Spleen (tissue), 11 donors: ENCODE measurements at regions not wholly inside any gene's neighbourhood (a gene's known extent, or its start where the extent isn't known, plus 50 kb on each side); places are given as distances from the start of the nearest gene placed in this dataset.

ENCODE experiments used
- DNase-seq: peaks from one replicate; pipeline ENCODE4 v3.0.0-alpha.2; 2020
- H3K27ac ChIP-seq, 8 donors: fragments of 200-600 bp; sonication (generic) in 7 of 8; 1 replicate in 4 of 8; 2 replicates in 4 of 8; pipeline versions ENCODE4 v1.5.0 to v1.8.0; 2016 to 2021; ENCODE audit warnings: inconsistent platforms in 4 of 8, mild to moderate bottlenecking in 4 of 8, moderate library complexity in 1 of 8
- H3K27me3 ChIP-seq, 7 donors: fragments of 200-600 bp; sonication (generic) in 6 of 7; replicated peaks in 1 of 7; 1 replicate in 4 of 7; 2 replicates in 3 of 7; pipeline versions ENCODE4 v1.5.0 to v1.8.0; 2016 to 2021; ENCODE audit warnings: inconsistent platforms in 3 of 7, mild to moderate bottlenecking in 1 of 7
- H3K36me3 ChIP-seq, 6 donors: fragments of 200-600 bp; sonication (generic) in 5 of 6; 1 replicate in 4 of 6; 2 replicates in 2 of 6; pipeline versions ENCODE4 v1.5.0 to v1.8.0; 2016 to 2021; ENCODE audit warnings: inconsistent platforms in 2 of 6
- H3K4me1 ChIP-seq, 6 donors: fragments of 200-600 bp; sonication (generic) in 5 of 6; 1 replicate in 3 of 6; 2 replicates in 3 of 6; pipeline versions ENCODE4 v1.5.0 to v1.8.0; 2016 to 2021; ENCODE audit warnings: inconsistent platforms in 3 of 6
- H3K4me3 ChIP-seq, 8 donors: fragments of 200-600 bp; sonication (generic) in 7 of 8; 1 replicate in 4 of 8; 2 replicates in 4 of 8; pipeline versions ENCODE4 v1.5.0 to v1.8.0; 2016 to 2021; ENCODE audit warnings: inconsistent platforms in 4 of 8, mild to moderate bottlenecking in 4 of 8, moderate library complexity in 2 of 8
- H3K9me3 ChIP-seq, 8 donors: fragments of 200-600 bp; sonication (generic) in 7 of 8; 1 replicate in 4 of 8; 2 replicates in 4 of 8; pipeline versions ENCODE4 v1.5.0 to v1.8.0; 2016 to 2021; ENCODE audit warnings: inconsistent platforms in 4 of 8
- POLR2A ChIP-seq, 3 donors: fragments of 450-650 bp; IDR thresholded peaks; one replicate each; pipeline ENCODE4 v1.5.1; 2017; ENCODE audit warnings: antibody characterized with exemption in 3 of 3, mild to moderate bottlenecking in 1 of 3
- POLR2AphosphoS5 ChIP-seq, 3 donors: sonication (generic); formaldehyde crosslinking; IDR thresholded peaks; one replicate each; pipeline ENCODE4 v1.5.1; 2017; ENCODE audit warnings: antibody characterized with exemption in 3 of 3
- WGBS, 5 donors: extraction: QIAGEN DNeasy Blood & Tissue Kit in 3 of 5; methylation state at CpG; one replicate each; pipeline versions ENCODE4 v1.1.5 to v1.1.7; 2013 to 2018; 5-methylcytosine and 5-hydroxymethylcytosine counted together
- intact Hi-C: fragments of 100-400 bp; cut with DNase I; formaldehyde crosslinking; loops from one replicate; pipeline ENCODE4 v1.15.0; 2023; ENCODE audit warnings: low total_unique reads
- TF ChIP-seq, protein P1 (sequence below), 11 experiments: fragments of 200-600 bp in 7 of 11; fragments of 450-650 bp in 4 of 11; sonication (generic) in 4 of 11; IDR thresholded peaks in 8 of 11; conservative IDR thresholded peaks in 3 of 11; 1 replicate in 7 of 11; 2 replicates in 4 of 11; pipeline versions ENCODE4 v1.4.0 to v1.8.0; 2016 to 2021; ENCODE audit warnings: antibody characterized with exemption in 11 of 11, inconsistent platforms in 4 of 11, mild to moderate bottlenecking in 1 of 11
- donor health status: healthy with polysubstance abuse.
- donor health status: DM: no; HTN: no; CAD: no; lungs with moderate emphysema.
- donor health status: DM: no; HTN: no; CAD: no.
- donor health status: Bipolar disorder and iron deficiency.
- donor health status: healthy.
- donor health status: DM: no; HTN: no; CAD: no.
- donor health status: DM: yes; HTN: yes; CAD: no.

DNA sequence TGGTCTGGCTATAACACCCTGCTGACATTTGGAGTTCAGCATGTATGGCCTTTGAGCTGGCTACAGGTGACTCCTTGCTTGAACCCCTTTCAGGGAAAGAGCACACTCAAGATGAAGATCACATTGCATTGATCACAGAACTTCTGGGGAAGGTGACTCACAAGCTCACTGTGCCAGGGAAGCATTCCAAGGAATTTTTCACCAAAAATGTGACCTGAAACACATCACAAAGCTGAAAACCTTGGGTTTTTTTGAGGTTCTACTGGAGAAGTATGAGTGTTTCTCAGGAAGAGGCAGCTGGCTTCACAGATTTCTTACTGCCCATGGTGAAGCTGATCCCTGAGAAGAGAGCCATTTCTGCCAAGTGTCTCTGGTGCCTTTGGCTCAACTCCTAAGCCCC is 879.0 kb downstream of the CBLN2 start:
- Histone ChIP-seq H3K4me3 (no peak overlapping the region), H3K9me3 (peaks cover 0 to 5% (median 0%) of the 10 kb centered on the region in 8 donors), H3K27ac (no peak overlapping the region), H3K4me1 (no peaks in the 10 kb centered on the region), H3K27me3 (no peaks in the 10 kb centered on the region), H3K36me3 (no peaks in the 10 kb centered on the region)
- TF ChIP-seq POLR2A (IDR thresholded peaks at IDR 0.05) (no peak), POLR2AphosphoS5 (IDR thresholded peaks at IDR 0.05) (no peak)
- TF ChIP-seq, protein P1, sequence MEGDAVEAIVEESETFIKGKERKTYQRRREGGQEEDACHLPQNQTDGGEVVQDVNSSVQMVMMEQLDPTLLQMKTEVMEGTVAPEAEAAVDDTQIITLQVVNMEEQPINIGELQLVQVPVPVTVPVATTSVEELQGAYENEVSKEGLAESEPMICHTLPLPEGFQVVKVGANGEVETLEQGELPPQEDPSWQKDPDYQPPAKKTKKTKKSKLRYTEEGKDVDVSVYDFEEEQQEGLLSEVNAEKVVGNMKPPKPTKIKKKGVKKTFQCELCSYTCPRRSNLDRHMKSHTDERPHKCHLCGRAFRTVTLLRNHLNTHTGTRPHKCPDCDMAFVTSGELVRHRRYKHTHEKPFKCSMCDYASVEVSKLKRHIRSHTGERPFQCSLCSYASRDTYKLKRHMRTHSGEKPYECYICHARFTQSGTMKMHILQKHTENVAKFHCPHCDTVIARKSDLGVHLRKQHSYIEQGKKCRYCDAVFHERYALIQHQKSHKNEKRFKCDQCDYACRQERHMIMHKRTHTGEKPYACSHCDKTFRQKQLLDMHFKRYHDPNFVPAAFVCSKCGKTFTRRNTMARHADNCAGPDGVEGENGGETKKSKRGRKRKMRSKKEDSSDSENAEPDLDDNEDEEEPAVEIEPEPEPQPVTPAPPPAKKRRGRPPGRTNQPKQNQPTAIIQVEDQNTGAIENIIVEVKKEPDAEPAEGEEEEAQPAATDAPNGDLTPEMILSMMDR (IDR thresholded peaks at IDR 0.05 in 8 of 11, conservative IDR thresholded peaks at IDR 0.05 in 3 of 11): no peak
- no peak for DNase-seq
- intact Hi-C loops: no loop called here

GRCh38 chr18:71643822-71644221 is 900.3 kb downstream of the CBLN2 start:
- DNase-seq: no peak
- no peak overlapping the region for H3K27ac ChIP-seq
- no peaks in the 10 kb centered on the region for H3K4me1 ChIP-seq
- TF ChIP-seq, protein P1 (IDR thresholded peaks at IDR 0.05 in 8 of 11, conservative IDR thresholded peaks at IDR 0.05 in 3 of 11): no peak
- TF ChIP-seq POLR2AphosphoS5 (IDR thresholded peaks at IDR 0.05): no peak
- TF ChIP-seq POLR2A (IDR thresholded peaks at IDR 0.05): no peak
- H3K27me3 ChIP-seq: no peaks in the 10 kb centered on the region
- 89 to 95% (median 93%) methylated on average over 12 of the region's 12 CpGs for WGBS, 5 donors
- intact Hi-C loops: no loop called here
- H3K9me3 ChIP-seq: peaks cover 0 to 7% (median 0%) of the 10 kb centered on the region in 8 donors
- H3K36me3 ChIP-seq: no peaks in the 10 kb centered on the region
- no peak overlapping the region for H3K4me3 ChIP-seq

DNA sequence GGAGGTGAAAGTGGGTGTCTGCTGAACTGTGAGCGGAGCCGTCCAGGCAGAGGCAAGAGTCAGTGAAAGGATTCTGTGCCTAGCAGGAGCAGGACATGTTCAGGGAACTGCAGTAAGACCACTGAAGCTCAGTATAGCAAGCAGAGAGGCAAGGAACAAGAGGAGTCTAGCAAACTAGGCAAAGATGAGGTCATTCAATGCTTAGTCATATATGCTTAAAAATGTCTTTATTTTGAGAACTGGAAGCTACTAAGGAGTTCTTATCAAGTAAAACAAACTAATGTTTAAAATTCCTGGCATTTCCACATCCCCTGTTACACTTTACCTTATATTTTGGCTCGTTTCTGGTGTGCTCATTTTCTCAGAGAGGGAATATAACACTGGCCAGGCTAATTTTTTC is 913.4 kb downstream of the CBLN2 start:
- Histone ChIP-seq H3K36me3 (no peaks in the 10 kb centered on the region), H3K9me3 (no peaks in the 10 kb centered on the region), H3K27me3 (no peaks in the 10 kb centered on the region), H3K27ac (no peak overlapping the region), H3K4me1 (no peaks in the 10 kb centered on the region), H3K4me3 (no peak overlapping the region)
- DNase-seq: no peak
- WGBS, 5 donors: 70 to 77% (median 73%) methylated on average over 3 of the region's 3 CpGs
- intact Hi-C loops: no loop called here
- TF ChIP-seq POLR2A (IDR thresholded peaks at IDR 0.05) (no peak), POLR2AphosphoS5 (IDR thresholded peaks at IDR 0.05) (no peak)
- TF ChIP-seq, protein P1 (IDR thresholded peaks at IDR 0.05 in 8 of 11, conservative IDR thresholded peaks at IDR 0.05 in 3 of 11): no peak

DNA sequence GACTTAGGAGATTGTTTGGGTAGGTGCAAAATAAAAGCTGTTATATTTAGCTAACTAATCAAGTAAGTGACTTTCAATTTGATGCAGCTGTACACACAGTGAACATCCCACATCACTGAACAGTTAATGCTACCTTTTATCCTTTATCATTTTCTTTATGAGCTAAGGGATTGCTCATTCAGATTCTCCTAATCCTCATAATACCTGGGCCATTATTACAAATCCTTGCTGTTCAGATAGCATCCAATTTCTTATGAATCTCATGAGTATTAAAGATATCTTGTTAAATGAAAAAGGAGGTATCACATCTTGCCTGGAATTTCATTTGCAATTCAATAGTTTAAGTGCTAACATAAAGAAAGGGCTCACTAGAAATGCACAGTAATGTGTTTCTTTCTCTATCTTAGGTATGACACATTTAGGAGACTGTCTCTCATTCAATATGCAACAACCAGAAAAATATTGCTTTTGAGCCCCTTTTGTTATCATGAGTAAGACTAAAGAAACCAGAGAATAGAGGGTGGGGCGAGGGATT is 918.5 kb downstream of the CBLN2 start:
- Histone ChIP-seq H3K9me3 (peaks cover 0 to 10% (median 0%) of the 10 kb centered on the region in 8 donors), H3K36me3 (no peaks in the 10 kb centered on the region), H3K4me1 (no peaks in the 10 kb centered on the region), H3K4me3 (no peak overlapping the region), H3K27me3 (no peaks in the 10 kb centered on the region), H3K27ac (no peak overlapping the region)
- no peak for DNase-seq
- TF ChIP-seq POLR2A (IDR thresholded peaks at IDR 0.05) (no peak), POLR2AphosphoS5 (IDR thresholded peaks at IDR 0.05) (no peak)
- TF ChIP-seq, protein P1 (IDR thresholded peaks at IDR 0.05 in 8 of 11, conservative IDR thresholded peaks at IDR 0.05 in 3 of 11): no peak
- 80 to 96% (median 88%) methylated on average over 1 of the region's 1 CpG for WGBS, 5 donors
- intact Hi-C loops: loop anchor here (10.0 kb wide), 1 partner anchor 61 kb away; no protein-coding TSS in a partner anchor
